ENCODE measurements at regions not wholly inside any gene's neighbourhood (a gene's known extent, or its start where the extent isn't known, plus 50 kb on each side); places are given as distances from the start of the nearest gene placed in this dataset.

GRCh38 chr5:171680485-171680884 lies 105.1 kb upstream of the SMIM23 start:
- in situ Hi-C loops (cut with HindIII; ENCODE audit: low sequenced_read_pairs), result no loop called here
- no peak overlapping the region for H3K4me3 ChIP-seq (ENCODE audit: low read depth, low read length)
- no peak for DNase-seq (ENCODE audit: low read depth)
- no peak for TF ChIP-seq CTCF (IDR thresholded peaks at IDR 0.05; ENCODE audit: low read depth, low read length, missing control alignments)

- DNase-seq (ENCODE audit: low read depth), result no peak
- in situ Hi-C loops (cut with HindIII; ENCODE audit: low sequenced_read_pairs), result no loop called here
- TF ChIP-seq CTCF (IDR thresholded peaks at IDR 0.05; ENCODE audit: low read depth, low read length, missing control alignments), result no peak
- H3K4me3 ChIP-seq (ENCODE audit: low read depth, low read length), result no peak overlapping the region
Measured at GRCh38 chr5:171681061-171681460, 104.6 kb upstream of the SMIM23 start.

DNA sequence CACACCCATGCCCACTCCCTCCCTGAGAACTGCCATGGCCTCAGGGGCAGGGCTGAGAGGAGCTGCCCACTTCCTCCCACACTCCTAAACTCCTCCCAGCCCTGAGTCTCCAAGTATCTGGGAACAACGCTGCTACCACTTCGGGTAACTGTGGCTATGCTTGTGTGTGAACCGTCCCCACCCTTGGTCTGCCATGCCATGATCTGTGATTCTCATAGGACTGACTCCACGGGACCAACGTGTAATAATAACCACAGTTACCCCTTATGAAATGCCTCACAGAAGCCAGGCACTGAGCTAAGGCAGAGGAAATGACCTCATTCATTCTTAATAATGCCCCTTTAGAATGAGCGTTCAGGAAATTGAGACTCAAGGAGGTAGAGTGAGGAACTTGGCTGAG lies 103.9 kb upstream of the SMIM23 start:
- DNase-seq (ENCODE audit: low read depth), result no peak
- no peak overlapping the region for H3K4me3 ChIP-seq (ENCODE audit: low read depth, low read length)
- in situ Hi-C loops (cut with HindIII; ENCODE audit: low sequenced_read_pairs), result no loop called here
- TF ChIP-seq CTCF (IDR thresholded peaks at IDR 0.05; ENCODE audit: low read depth, low read length, missing control alignments), result no peak

DNA sequence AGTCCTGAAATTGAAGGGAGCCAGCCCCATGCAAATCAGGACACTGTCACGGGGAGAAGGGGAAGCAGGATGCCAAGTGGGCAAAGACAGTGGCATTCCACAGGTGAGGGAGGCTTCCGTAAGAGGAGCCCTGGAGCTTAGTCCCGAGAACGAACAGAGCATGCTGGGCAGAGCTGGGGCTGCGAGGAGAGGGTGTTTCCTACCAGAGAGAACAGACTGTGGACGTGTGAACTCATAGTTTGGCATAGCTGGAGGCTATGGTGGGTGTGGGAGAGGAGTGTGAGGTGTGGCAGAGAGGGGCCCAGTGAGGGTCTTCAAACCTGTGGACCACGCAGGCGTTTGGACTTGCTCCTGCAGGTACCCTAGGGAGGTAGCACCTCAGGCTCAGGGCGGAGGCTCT lies 102.8 kb upstream of the SMIM23 start:
- in situ Hi-C loops (cut with HindIII; ENCODE audit: low sequenced_read_pairs), result no loop called here
- no peak for DNase-seq (ENCODE audit: low read depth)
- no peak overlapping the region for H3K4me3 ChIP-seq (ENCODE audit: low read depth, low read length)
- TF ChIP-seq CTCF (IDR thresholded peaks at IDR 0.05; ENCODE audit: low read depth, low read length, missing control alignments), result no peak

DNA sequence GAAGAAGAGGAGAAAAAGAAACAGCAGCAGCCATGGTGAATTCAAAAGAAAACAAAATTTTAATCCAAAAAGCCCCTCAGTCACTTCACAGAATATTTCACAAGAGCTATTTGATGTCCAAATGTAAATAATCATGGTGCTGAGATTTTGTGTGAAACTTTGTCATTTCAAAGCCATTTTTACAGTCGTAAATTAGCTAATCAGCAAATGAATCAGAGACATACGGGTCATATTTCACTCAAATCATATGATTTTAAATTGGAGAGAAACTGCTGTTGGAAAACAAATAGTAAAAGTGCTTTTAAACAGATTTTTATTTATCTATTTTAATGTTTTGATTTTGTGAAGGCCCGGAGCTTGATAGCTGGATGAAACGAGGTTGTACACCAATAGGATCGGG lies 101.4 kb upstream of the SMIM23 start:
- no peak overlapping the region for H3K4me3 ChIP-seq (ENCODE audit: low read depth, low read length)
- TF ChIP-seq CTCF (IDR thresholded peaks at IDR 0.05; ENCODE audit: low read depth, low read length, missing control alignments), result no peak
- in situ Hi-C loops (cut with HindIII; ENCODE audit: low sequenced_read_pairs), result no loop called here
- DNase-seq (ENCODE audit: low read depth), result no peak

DNA sequence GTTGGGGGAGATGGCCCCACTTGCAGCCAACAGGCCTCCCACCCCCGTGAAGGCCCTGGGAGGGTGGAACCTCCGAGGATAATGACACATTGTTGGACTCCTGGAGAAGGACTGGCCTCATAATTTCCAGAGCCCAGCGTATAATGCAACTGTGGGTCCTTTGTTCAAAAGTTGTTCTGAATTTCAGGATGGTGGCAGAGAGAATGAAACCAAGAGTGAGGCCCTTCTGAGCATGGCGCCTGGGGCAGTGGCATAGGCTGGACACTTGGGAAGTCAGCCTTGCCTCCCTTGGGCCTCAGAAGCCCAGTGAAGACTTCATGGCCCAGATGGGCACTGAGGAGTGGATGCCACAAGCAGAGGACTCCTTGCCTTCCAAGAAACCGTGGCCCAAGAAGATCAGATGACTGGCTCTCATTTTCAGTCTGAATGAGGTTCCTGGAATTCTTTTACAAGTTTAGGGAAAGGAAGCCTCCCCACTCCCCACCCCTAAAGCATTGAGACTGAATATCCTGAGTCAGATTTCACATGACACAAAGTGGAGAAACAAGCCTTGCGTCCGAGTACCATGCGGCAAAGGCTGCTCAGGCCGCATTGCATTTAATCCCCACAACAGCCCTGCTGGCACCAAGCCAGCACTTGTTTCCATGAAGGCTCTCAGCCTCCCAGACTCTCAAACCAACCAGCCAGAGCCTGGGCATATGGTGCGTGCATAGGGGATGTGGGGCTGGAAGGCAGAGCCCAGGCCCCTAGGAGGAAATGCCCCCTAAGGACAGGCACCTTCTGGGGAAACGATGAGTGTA lies 96.7 kb upstream of the SMIM23 start:
- in situ Hi-C loops (cut with HindIII; ENCODE audit: low sequenced_read_pairs), result no loop called here

More for the DNA sequence above, 96.7 kb upstream of the SMIM23 start:
- no peak overlapping the region for H3K4me3 ChIP-seq (ENCODE audit: low read depth, low read length)
- DNase-seq (ENCODE audit: low read depth), result no peak
- TF ChIP-seq CTCF (IDR thresholded peaks at IDR 0.05; ENCODE audit: low read depth, low read length, missing control alignments), result no peak
